HCT116 (cell line): ENCODE measurements at regions not wholly inside any gene's neighbourhood (a gene's known extent, or its start where the extent isn't known, plus 50 kb on each side); places are given as distances from the start of the nearest gene placed in this dataset.

Source experiments
- ATAC-seq: fragments of 200-7000 bp; cut with Tn5 transposase; 2 replicates; pipeline ENCODE4 v1.9.1; 2020; ENCODE audit warnings: mild to moderate bottlenecking, moderate library complexity
- BruUV-seq: library from RNA; stranded (reverse); fragments of 400-500 nt; replicated peaks from 2 replicates; lab custom pipeline; 2021; lab: Mats Ljungman, UMichigan
- CTCF ChIA-PET: fragments of 300-600 bp; sonication (Branson Sonifier 250); formaldehyde crosslinking; loops from one replicate; lab custom pipeline; 2021; ENCODE audit warnings: antibody characterized with exemption; lab: Charles Lee
- POLR2A ChIA-PET: fragments of 300-600, 350-600 bp; sonication (Branson Sonifier 250); formaldehyde crosslinking; loops from one replicate; lab custom pipeline; 2021; ENCODE audit warnings: antibody characterized with exemption; lab: Charles Lee
- RAD21 ChIA-PET, 2 experiments: fragments of 300-600 bp; sonication (Branson Sonifier 250); formaldehyde crosslinking; loops; one replicate each; lab custom pipeline; 2023; ENCODE audit warnings: low total read pairs in 2 of 2; ENCODE audit not compliant: uncharacterized antibody in 2 of 2, unreplicated experiment in 2 of 2, low non-redundant PET in 1 of 2; lab: Charles Lee
- DNase-seq: peaks from one replicate; pipeline ENCODE4 v3.0.0-alpha.2; 2010; ENCODE audit warnings: low read depth, low spot score
- H2AFZ ChIP-seq: fragments of 200-600 bp; shearing (Covaris generic), sonication (generic); 2 replicates; pipeline ENCODE4 v1.6.1; 2017; ENCODE audit warnings: low read depth, mixed run types, mixed read lengths, antibody characterized with exemption, low read length; ENCODE audit not compliant: poor library complexity, severe bottlenecking
- H3K27ac ChIP-seq: 2 replicates; pipeline ENCODE4 v1.5.1; 2012; ENCODE audit warnings: low read depth, low read length
- H3K27me3 ChIP-seq: fragments of 200-600 bp; sonication (generic); 2 replicates; pipeline ENCODE4 v1.6.1; 2016; ENCODE audit warnings: mixed run types, low read length, mixed read lengths; ENCODE audit not compliant: insufficient read depth
- H3K36me3 ChIP-seq, 2 experiments: fragments of 200-500 bp in 1 of 2; fragments of 200-600 bp in 1 of 2; sonication (Bioruptor generic) in 1 of 2; sonication (generic) in 1 of 2; 2 replicates each; pipeline versions ENCODE4 v1.5.1 to v1.6.1; 2014 to 2016; ENCODE audit warnings: low read length in 2 of 2, inconsistent platforms in 1 of 2, mixed read lengths in 1 of 2, mixed run types in 1 of 2; ENCODE audit not compliant: insufficient read depth in 2 of 2, control insufficient read depth in 1 of 2
- H3K4me1 ChIP-seq, 2 experiments: fragments of 200-600 bp in 1 of 2; sonication (generic) in 1 of 2; 2 replicates each; pipeline versions ENCODE4 v1.5.1 to v1.6.1; 2012 to 2017; ENCODE audit warnings: low read length in 2 of 2, inconsistent platforms in 1 of 2, mild to moderate bottlenecking in 1 of 2, mixed read lengths in 1 of 2, mixed run types in 1 of 2, moderate library complexity in 1 of 2; ENCODE audit not compliant: insufficient read depth in 2 of 2, control insufficient read depth in 1 of 2
- H3K4me2 ChIP-seq: fragments of 200-600 bp; sonication (generic); 2 replicates; pipeline ENCODE4 v1.6.1; 2017; ENCODE audit warnings: mixed run types, low read length, mixed read lengths
- H3K4me3 ChIP-seq, 2 experiments: fragments of 200-600 bp in 1 of 2; sonication (generic) in 1 of 2; replicated peaks in 1 of 2; 2 replicates each; pipeline ENCODE4 v1.5.1; 2011 to 2016; ENCODE audit warnings: low read length in 2 of 2, control low read depth in 1 of 2, low read depth in 1 of 2, mild to moderate bottlenecking in 1 of 2, mixed read lengths in 1 of 2, mixed run types in 1 of 2
- H3K79me2 ChIP-seq: fragments of 200-600 bp; sonication (generic); 2 replicates; pipeline ENCODE4 v1.6.1; 2017; ENCODE audit warnings: mild to moderate bottlenecking, mixed run types, low read length, moderate library complexity, mixed read lengths; ENCODE audit not compliant: insufficient read depth
- H3K9ac ChIP-seq: fragments of 200-600 bp; sonication (generic); 2 replicates; pipeline ENCODE4 v1.6.1; 2016; ENCODE audit warnings: low read length, mixed read lengths
- H3K9me2 ChIP-seq: fragments of 200-600 bp; sonication (generic), shearing (Covaris generic); 2 replicates; pipeline ENCODE4 v1.6.1; 2017; ENCODE audit warnings: mixed run types, mild to moderate bottlenecking, moderate library complexity; ENCODE audit not compliant: insufficient read depth
- H3K9me3 ChIP-seq, 2 experiments: fragments of 200-500 bp in 1 of 2; fragments of 200-600 bp in 1 of 2; sonication (Bioruptor generic) in 1 of 2; sonication (generic) in 1 of 2; 2 replicates each; pipeline ENCODE4 v1.6.1; 2014 to 2017; ENCODE audit warnings: low read length in 2 of 2, mixed read lengths in 2 of 2, inconsistent platforms in 1 of 2, low read depth in 1 of 2, mild to moderate bottlenecking in 1 of 2, mixed run types in 1 of 2, moderate library complexity in 1 of 2; ENCODE audit not compliant: control insufficient read depth in 1 of 2, insufficient read depth in 1 of 2
- H4K20me1 ChIP-seq: fragments of 200-600 bp; sonication (generic), shearing (Covaris generic); 2 replicates; pipeline ENCODE4 v1.6.1; 2017; ENCODE audit warnings: mixed run types, mild to moderate bottlenecking, moderate library complexity; ENCODE audit not compliant: insufficient read depth
- ATF3 ChIP-seq: IDR thresholded peaks from 2 replicates; pipeline ENCODE4 v1.6.1; 2012
- CBX3 ChIP-seq: IDR thresholded peaks from 2 replicates; pipeline ENCODE4 v1.6.1; 2012; ENCODE audit warnings: low read depth
- CEBPB ChIP-seq: IDR thresholded peaks from 2 replicates; pipeline ENCODE4 v1.6.1; 2012; ENCODE audit warnings: low read depth
- EGR1 ChIP-seq: IDR thresholded peaks from 2 replicates; pipeline ENCODE4 v1.6.1; 2012; ENCODE audit warnings: low read depth
- ELF1 ChIP-seq: IDR thresholded peaks from 2 replicates; pipeline ENCODE4 v1.6.1; 2012; ENCODE audit warnings: low read depth, borderline replicate concordance
- EZH2 ChIP-seq: fragments of 200-600 bp; sonication (generic); IDR thresholded peaks from 2 replicates; pipeline ENCODE4 v1.6.1; 2017; ENCODE audit warnings: antibody characterized with exemption, mixed run types
- FOSL1 ChIP-seq: IDR thresholded peaks from 2 replicates; pipeline ENCODE4 v1.6.1; 2012; ENCODE audit warnings: low read depth
- POLR2A ChIP-seq: IDR thresholded peaks from 2 replicates; pipeline ENCODE4 v1.7.0; 2011; ENCODE audit warnings: borderline replicate concordance; ENCODE audit not compliant: insufficient read depth, insufficient read length; ENCODE audit errors: extremely low read depth
- POLR2AphosphoS5 ChIP-seq: IDR thresholded peaks from 2 replicates; pipeline ENCODE4 v1.6.1; 2011; ENCODE audit warnings: mild to moderate bottlenecking, low read depth, low read length, moderate library complexity
- RAD21 ChIP-seq: IDR thresholded peaks from 2 replicates; pipeline ENCODE4 v1.6.1; 2012; ENCODE audit warnings: low read depth, mild to moderate bottlenecking
- REST ChIP-seq: IDR thresholded peaks from 2 replicates; pipeline ENCODE4 v1.6.1; 2012; ENCODE audit warnings: low read depth
- SP1 ChIP-seq: IDR thresholded peaks from 2 replicates; pipeline ENCODE4 v1.6.1; 2012; ENCODE audit warnings: low read depth
- TCF7L2 ChIP-seq: IDR thresholded peaks from 2 replicates; pipeline ENCODE4 v1.7.0; 2011; ENCODE audit warnings: borderline replicate concordance, inconsistent platforms; ENCODE audit not compliant: insufficient read depth, insufficient read length; ENCODE audit errors: extremely low read depth
- ZFX ChIP-seq: fragments of 450-650 bp; IDR thresholded peaks from 2 replicates; pipeline ENCODE4 v1.6.1; 2017
- ZNF274 ChIP-seq: fragments of 200-500 bp; sonication (Bioruptor generic); IDR thresholded peaks from 2 replicates; pipeline ENCODE4 v1.6.1; 2014; ENCODE audit warnings: mild to moderate bottlenecking, low read depth, low read length, inconsistent platforms
- intact Hi-C: fragments of 100-400 bp; cut with micrococcal nuclease; formaldehyde crosslinking; loops from 2 replicates; pipeline ENCODE4 v1.10.0; 2022
- TF ChIP-seq, protein P1 (sequence below): IDR thresholded peaks from 2 replicates; pipeline ENCODE4 v1.6.1; 2012
- TF ChIP-seq, protein P2 (sequence below): IDR thresholded peaks from 2 replicates; pipeline ENCODE4 v1.6.1; 2011; ENCODE audit warnings: mild to moderate bottlenecking, low read length, moderate library complexity; ENCODE audit not compliant: insufficient replicate concordance; ENCODE audit errors: extremely low read depth

DNA sequence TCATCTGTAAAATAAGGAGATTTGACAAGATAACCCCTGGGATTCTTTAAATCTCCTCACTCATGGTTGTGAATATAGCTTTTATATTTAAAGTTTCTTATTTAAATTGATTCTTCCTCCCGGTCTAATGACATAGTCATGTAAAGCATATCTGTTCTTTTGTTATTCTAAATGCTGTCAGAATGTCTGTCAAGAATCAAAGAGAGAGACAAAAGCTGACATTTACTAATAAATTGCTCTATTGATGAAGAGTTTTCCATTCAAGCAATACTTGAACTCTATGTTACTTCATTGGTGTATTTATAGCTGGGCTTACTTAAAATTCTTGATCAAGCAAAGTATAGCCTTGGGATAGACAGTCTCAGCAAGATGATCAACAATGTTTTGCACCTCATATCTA, 865.8 kb downstream of the TBC1D32 start:
- ATAC-seq (no peak), DNase-seq (no peak)
- TF ChIP-seq RAD21, result no peak
- TF ChIP-seq CEBPB, result no peak
- no peak for TF ChIP-seq SP1
- TF ChIP-seq TCF7L2, result no peak
- no peak for TF ChIP-seq ZNF274
- no peak for TF ChIP-seq POLR2A
- no peak for TF ChIP-seq FOSL1
- no peak for TF ChIP-seq ELF1
- no peak for TF ChIP-seq POLR2AphosphoS5
- TF ChIP-seq ZFX, result no peak
- TF ChIP-seq, protein P1, sequence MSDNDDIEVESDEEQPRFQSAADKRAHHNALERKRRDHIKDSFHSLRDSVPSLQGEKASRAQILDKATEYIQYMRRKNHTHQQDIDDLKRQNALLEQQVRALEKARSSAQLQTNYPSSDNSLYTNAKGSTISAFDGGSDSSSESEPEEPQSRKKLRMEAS, result no peak
- no peak for TF ChIP-seq ATF3
- no peak for TF ChIP-seq CBX3
- TF ChIP-seq EZH2, result no peak
- no peak overlapping the region for H3K27ac ChIP-seq
- POLR2A ChIA-PET, result no interaction called here
- H3K27me3 ChIP-seq, result no peaks in the 10 kb centered on the region
- CTCF ChIA-PET, result no interaction called here
- H3K4me2 ChIP-seq, result no peak overlapping the region
- intact Hi-C loops, result no loop called here
- no peak overlapping the region for H3K4me3 ChIP-seq
- H3K79me2 ChIP-seq, result no peaks in the 10 kb centered on the region
- H3K9ac ChIP-seq, result no peak overlapping the region
- H3K4me1 ChIP-seq, result no peaks in the 10 kb centered on the region
- RAD21 ChIA-PET, result no interaction called here
- H3K9me3 ChIP-seq, result peaks cover 0 to 4% of the 10 kb centered on the region in 2 experiments; a peak in 1 of 4 replicates
- no peak overlapping the region for H2AFZ ChIP-seq
- no peaks in the 10 kb centered on the region for H3K9me2 ChIP-seq
- H3K36me3 ChIP-seq, result no peaks in the 10 kb centered on the region
- H4K20me1 ChIP-seq, result no peaks in the 10 kb centered on the region
- BruUV-seq, result no TSS peak

DNA sequence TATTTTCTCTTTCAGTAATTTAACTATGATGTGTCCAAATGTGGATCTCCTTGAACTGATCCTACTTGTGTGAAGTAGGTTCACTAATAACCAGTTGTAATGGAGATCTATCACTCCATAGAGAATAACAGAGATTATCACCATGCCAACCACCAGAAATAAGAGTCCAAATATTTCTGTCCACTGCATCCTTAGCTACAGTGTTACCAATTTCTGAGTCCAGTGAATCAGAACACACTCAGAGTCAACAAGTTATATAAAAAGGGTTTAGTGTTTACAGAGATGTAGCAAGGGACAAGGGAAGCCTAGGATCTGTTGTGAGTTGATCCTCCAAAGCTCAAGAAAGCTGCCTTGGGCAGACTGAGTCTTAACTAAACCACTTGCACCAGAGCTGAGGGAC, 882.8 kb downstream of the TBC1D32 start:
- no peak overlapping the region for H3K4me3 ChIP-seq
- no peaks in the 10 kb centered on the region for H3K9me2 ChIP-seq
- no peaks in the 10 kb centered on the region for H3K4me1 ChIP-seq
- intact Hi-C loops, result no loop called here
- H3K4me2 ChIP-seq, result no peak overlapping the region
- H3K36me3 ChIP-seq, result no peaks in the 10 kb centered on the region
- no peak for ATAC-seq
- no peak overlapping the region for H2AFZ ChIP-seq
- H3K27me3 ChIP-seq, result no peaks in the 10 kb centered on the region
- no peaks in the 10 kb centered on the region for H3K9me3 ChIP-seq
- CTCF ChIA-PET, result no interaction called here
- no TSS peak for BruUV-seq
- H3K79me2 ChIP-seq, result no peaks in the 10 kb centered on the region
- RAD21 ChIA-PET, result no interaction called here
- no peak overlapping the region for H3K27ac ChIP-seq
- no peaks in the 10 kb centered on the region for H4K20me1 ChIP-seq
- POLR2A ChIA-PET, result no interaction called here
- no peak for DNase-seq
- no peak overlapping the region for H3K9ac ChIP-seq
- TF ChIP-seq, protein P2, sequence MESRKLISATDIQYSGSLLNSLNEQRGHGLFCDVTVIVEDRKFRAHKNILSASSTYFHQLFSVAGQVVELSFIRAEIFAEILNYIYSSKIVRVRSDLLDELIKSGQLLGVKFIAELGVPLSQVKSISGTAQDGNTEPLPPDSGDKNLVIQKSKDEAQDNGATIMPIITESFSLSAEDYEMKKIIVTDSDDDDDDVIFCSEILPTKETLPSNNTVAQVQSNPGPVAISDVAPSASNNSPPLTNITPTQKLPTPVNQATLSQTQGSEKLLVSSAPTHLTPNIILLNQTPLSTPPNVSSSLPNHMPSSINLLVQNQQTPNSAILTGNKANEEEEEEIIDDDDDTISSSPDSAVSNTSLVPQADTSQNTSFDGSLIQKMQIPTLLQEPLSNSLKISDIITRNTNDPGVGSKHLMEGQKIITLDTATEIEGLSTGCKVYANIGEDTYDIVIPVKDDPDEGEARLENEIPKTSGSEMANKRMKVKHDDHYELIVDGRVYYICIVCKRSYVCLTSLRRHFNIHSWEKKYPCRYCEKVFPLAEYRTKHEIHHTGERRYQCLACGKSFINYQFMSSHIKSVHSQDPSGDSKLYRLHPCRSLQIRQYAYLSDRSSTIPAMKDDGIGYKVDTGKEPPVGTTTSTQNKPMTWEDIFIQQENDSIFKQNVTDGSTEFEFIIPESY, result no peak
- no peak for TF ChIP-seq SP1
- no peak for TF ChIP-seq EGR1
- no peak for TF ChIP-seq CEBPB
- TF ChIP-seq REST, result no peak
- no peak for TF ChIP-seq ELF1
- no peak for TF ChIP-seq RAD21
- TF ChIP-seq FOSL1, result no peak
